GM21526 (cell line): ENCODE measurements at regions not wholly inside any gene's neighbourhood (a gene's known extent, or its start where the extent isn't known, plus 50 kb on each side); places are given as distances from the start of the nearest gene placed in this dataset.

Experiments used
- ATAC-seq: cut with Tn5 transposase; IDR thresholded peaks from one replicate; pipeline ENCODE4 v1.9.1; 2021; ENCODE audit warnings: moderate library complexity; ENCODE audit not compliant: unreplicated experiment, low FRiP score

DNA sequence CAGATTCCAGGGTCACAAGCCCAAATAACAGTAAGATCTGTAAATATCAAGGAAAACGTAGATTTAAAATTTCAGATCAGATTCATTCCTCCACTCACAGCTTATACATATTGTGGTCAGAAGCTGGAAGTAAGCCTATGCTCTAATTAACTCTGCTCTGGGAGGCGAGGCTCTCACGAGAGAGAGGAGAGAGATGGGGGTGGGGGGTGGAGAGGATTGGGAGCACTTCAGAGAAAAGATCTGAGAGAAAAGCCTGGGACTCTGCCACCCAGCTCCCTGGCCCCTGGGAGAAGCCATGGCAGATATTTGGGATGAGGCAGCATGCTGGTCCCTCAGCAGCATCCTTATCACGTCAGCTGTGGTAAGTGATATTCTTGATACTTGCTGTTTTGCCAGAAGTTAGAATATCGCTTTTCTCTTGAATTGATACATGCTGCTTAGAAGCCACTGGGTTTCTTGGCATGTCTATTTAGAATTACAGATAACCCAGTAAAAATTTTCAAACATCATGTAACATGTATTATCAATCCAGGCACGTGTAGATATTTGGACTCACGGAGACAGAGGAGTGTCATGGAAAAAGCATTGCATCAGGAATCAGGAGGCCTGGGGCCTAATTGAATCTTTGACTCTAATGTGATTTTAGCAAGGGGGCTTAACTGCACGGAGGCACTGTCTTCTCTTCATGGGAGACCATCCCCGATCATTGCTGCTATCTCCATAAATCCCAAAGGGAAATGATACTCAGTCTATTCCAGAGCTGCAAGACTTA lies 265.4 kb downstream of the HRH4 start:
- ATAC-seq, result no peak

DNA sequence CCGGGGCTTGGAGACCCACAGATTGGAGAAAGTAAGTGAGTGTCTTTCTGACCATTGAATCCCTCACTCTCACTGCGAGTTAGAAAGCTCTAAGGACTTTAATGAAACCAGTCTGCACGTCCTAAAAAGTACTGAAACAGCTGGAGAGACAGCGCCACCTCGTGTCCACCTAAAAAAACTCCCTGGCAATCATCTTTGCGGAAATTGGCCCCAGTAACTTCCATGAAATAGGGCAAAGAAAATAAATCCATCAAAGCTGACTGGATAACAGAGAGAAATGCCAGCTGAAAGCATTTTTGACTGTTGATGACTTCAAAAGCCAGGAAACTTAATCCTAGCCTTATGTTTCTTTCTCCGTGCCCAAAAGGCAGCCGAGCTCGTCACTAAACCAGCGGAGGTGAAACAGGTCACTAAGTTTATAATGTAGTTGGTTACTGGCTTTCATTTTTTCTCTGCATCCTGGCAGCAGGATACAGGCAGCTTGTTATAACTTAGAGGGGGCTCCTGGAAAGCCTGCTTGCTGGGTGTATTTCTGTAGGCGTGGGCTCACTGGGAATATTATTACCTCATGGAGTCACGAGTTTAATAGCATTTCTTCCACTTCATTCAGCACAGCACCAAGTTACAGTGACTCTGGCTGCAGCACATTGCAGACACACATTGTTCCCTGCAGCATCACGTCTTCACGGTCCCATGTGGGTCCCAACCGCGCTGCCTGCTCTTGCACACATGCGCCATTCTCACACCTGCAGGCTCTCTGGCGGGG lies 266.5 kb downstream of the HRH4 start:
- ATAC-seq, result no peak

- no peak for ATAC-seq
Measured at GRCh38 chr18:24727685-24728084, 267.2 kb downstream of the HRH4 start.

DNA sequence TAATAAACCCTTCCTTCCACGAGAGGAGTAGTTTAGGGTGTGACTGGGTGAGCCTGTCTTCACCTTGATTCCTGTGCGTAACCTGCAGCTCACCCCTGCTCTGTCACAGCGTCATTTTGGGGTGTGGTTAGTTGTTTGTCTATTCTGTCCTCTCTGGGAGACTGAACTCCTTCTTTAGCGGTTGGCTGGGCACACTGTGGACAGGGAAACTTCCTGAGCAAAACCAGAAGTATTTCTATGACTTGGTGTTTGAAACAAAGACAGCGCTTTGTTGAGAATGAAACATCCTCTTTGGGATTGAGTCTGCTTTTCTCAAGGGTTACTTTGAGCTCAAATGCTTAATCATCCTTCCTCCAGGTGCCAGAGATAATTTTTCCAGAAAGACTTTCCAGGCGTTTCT lies 270.7 kb downstream of the HRH4 start:
- no peak for ATAC-seq

DNA sequence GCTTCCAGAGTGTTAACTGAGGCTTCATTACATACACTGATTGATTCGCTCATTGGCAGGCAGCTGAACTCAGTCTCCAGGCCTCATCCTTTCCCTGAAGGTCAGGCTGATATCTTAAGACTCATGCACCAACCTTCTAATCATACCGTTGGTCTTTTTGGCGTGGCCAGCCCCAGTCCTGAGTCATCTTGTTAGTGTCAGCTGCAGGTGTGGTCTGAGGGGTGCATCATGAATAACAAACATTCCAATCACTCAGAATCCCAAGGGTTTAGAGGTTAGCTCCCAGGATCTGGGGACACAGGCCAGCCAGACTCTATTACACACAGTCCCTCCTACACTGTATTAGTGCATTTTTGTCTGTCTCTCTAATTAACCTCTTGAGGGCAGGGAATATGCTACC lies 271.5 kb downstream of the HRH4 start:
- ATAC-seq, result no peak

GRCh38 chr18:24734058-24734457 lies 273.6 kb downstream of the HRH4 start:
- no peak for ATAC-seq

- no peak for ATAC-seq
Measured at GRCh38 chr18:24735624-24736231, 275.3 kb downstream of the HRH4 start.

DNA sequence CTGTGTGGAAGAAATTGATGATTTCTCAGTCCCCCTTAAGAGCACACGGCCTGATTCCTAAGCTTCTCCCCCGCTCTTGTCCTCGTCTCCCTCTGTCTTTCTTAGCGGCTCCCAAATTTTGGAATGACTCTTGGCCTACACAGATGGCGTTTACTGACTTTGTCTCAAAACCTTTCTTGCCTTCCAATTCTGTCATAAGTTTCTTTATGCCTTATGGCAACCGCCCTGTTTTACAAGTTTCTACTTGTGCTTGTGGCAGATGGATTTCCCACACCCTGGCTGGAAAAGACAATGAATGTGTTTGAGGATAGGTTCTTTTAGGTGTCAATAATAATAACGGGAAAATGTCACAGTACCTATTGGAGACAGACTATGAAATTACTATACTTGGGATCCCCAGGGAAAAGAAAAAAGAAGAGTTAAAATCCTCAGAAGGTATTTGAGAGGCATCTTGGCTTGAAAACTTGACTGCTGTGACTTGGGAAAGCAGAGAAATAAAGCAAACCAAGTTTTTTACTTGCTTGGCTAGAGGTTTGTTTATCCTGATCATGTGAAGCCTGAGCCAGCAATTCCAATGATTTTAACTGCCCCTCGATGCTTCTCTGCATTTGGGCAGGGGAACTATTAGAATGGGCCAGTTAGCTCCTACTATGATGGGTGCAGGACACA lies 276.4 kb downstream of the HRH4 start:
- no peak for ATAC-seq

DNA sequence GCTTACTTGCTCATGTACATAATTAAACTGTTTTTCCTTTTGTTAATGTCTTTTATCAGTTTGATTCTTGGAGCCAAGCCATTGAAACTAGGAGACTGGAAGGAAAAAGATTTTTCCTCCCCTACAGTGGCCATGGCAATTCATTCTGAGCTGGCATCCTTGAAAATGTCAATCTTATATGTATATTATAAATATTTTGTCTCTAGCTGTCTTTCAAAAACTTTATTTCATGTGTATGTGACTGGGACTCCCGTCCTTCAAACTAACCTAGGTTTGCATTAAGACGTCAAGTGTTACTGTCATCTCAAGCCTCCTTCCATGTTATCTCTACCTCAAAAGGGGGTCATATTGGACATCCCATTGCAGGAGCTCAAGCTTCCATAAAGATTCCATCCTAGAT lies 280.4 kb downstream of the HRH4 start:
- no peak for ATAC-seq

DNA sequence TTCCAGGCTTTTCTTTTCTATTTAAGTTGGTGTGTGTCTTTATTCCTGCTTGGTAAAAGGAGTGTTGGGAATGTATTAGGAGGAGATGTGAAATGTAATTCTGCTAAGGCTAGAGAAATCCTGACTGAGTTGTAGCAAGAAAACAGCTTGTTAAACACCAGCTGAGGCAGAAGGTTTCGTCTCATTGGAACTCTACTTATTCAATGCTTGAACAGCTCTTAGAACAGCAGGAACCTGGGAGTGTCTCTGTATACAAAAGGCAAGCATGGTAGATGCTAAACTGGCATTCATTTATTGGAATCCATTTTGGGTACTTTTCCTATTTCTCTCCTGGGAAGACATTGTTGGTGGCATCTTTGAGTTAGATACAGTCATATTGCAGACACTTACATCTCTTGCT lies 280.9 kb downstream of the HRH4 start:
- ATAC-seq, result no peak

- no peak for ATAC-seq
Measured at GRCh38 chr18:24741965-24742724, 281.7 kb downstream of the HRH4 start.

- no peak for ATAC-seq
Measured at GRCh38 chr18:24754583-24755253, 294.3 kb downstream of the HRH4 start.

- ATAC-seq, result no peak
Measured at GRCh38 chr18:24756385-24756784, 295.9 kb downstream of the HRH4 start.

DNA sequence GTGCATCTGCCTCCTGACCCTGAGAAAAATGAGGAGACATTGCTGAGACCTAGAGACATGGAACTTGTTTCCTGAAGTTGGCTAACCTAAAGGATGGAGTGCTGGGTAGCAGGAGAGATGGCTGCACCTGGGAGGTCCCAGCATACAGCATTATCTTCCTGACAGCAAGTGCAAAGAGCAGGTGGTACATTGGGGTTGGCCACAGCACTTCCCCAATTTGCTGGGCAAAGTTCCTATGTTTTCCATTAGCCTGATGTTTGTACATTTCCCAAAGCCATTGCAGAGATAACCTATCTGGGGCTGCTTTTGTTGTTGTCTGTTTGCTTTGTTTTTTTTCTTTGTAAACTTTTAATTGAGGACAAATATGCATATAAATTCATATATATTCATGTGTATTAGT lies 296.7 kb downstream of the HRH4 start:
- no peak for ATAC-seq

DNA sequence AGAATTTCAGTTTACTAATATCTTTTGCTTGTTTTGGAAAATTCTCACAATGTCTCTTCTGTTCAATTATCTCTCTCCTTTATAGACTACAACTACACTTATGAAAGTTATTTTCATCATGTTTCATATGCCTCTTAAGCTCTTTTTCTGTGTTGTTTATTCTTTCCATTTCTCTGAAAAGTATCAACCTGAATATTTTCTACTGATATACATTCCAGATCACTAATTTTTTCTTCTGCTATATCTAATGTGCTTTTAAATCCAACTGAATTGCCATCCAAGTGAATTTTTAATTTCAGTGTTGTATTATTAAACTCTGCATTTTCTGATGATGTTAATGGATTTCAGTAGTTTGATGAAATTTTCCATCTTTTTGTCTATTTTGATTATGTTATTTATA lies 301.3 kb downstream of the HRH4 start:
- ATAC-seq, result no peak

DNA sequence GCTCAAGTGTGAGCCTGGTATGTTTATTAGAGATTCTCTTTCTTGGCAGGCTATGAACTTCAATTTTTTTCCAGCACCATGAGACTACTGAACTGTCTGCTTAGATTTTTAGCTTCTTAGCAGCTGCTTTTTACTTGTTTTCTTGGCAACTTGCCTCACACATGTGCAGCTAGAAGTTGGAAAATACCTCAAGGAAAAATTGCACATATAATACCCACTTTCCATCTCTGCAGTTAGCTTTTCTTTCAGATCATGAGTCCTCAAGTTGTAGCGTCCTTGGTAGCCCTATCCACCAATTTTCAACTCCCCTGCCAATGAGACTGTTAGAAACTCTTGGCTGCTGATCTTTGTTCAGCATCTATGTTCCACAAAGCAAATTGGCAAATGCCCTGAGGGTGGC lies 302.1 kb downstream of the HRH4 start:
- no peak for ATAC-seq

GRCh38 chr18:24763765-24764513 lies 303.5 kb downstream of the HRH4 start:
- ATAC-seq, result no peak

GRCh38 chr18:24764766-24765165 lies 304.3 kb downstream of the HRH4 start:
- no peak for ATAC-seq

DNA sequence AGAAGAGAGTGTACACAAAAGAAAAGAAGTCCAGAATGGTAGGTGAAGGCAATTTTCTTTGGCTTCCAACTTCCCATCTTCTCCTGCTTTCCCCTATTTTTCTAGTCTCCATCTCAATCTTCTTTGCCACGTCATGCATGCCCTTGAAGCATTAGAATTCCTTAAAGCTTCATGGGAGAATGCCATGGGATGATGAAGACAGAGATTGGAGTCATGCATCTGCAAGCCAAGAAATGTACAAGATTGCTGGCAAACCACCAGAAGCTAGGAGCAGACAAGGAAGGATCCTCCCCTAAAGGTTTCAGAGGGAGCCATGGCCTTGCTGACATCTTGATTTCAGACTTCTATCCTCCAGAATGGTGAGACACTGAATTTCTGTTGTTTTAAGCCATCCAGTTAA lies 305.9 kb downstream of the HRH4 start:
- no peak for ATAC-seq
